ENCODE measurements at regions not wholly inside any gene's neighbourhood (a gene's known extent, or its start where the extent isn't known, plus 50 kb on each side); places are given as distances from the start of the nearest gene placed in this dataset.

DNA sequence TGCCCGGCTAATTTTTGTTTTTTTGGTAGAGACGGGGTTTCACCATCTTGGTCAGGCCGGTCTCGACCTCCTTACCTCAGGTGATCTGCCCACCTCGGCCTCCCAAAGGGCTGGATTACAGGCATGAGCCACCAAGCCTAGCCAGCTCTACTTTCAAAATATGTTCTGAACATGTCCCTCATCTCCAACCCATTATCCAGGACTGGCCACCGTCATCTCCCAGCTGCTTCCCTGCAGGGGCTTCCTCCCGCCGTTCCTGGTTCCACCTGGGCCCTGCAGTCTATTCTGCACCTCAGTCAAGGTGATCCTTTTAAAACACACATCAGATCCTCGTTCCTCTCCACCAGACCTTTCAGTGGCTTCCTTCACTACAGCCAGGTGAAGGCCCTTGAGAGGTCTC lies 80.9 kb upstream of the NKX1-1 start:
- no peak for TF ChIP-seq ZNF707 (CRISPR knock-in tag; conservative IDR thresholded peaks at IDR 0.05)
- TF ChIP-seq MAX (CRISPR knock-in tag; IDR thresholded peaks at IDR 0.05) = no peak
- TF ChIP-seq, protein P1, sequence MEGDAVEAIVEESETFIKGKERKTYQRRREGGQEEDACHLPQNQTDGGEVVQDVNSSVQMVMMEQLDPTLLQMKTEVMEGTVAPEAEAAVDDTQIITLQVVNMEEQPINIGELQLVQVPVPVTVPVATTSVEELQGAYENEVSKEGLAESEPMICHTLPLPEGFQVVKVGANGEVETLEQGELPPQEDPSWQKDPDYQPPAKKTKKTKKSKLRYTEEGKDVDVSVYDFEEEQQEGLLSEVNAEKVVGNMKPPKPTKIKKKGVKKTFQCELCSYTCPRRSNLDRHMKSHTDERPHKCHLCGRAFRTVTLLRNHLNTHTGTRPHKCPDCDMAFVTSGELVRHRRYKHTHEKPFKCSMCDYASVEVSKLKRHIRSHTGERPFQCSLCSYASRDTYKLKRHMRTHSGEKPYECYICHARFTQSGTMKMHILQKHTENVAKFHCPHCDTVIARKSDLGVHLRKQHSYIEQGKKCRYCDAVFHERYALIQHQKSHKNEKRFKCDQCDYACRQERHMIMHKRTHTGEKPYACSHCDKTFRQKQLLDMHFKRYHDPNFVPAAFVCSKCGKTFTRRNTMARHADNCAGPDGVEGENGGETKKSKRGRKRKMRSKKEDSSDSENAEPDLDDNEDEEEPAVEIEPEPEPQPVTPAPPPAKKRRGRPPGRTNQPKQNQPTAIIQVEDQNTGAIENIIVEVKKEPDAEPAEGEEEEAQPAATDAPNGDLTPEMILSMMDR (IDR thresholded peaks at IDR 0.05 in 2 of 3, conservative IDR thresholded peaks at IDR 0.05 in 1 of 3; ENCODE audit: insufficient read depth in 2 of 3, low read depth in 1 of 3, low read length in 3 of 3) = no peak
- TF ChIP-seq OTX1 (CRISPR knock-in tag; IDR thresholded peaks at IDR 0.05) = no peak
- TF ChIP-seq BHLHE40 (IDR thresholded peaks at IDR 0.05; ENCODE audit: low read length) = no peak
- no peak for TF ChIP-seq KAT2B (IDR thresholded peaks at IDR 0.05; ENCODE audit: low read depth, low read length)
- no peak for TF ChIP-seq ERF (CRISPR knock-in tag; IDR thresholded peaks at IDR 0.05)
- TF ChIP-seq SMARCB1 (IDR thresholded peaks at IDR 0.05; ENCODE audit: insufficient read length, low read depth) = no peak
- TF ChIP-seq GTF2E2 (tag; IDR thresholded peaks at IDR 0.05) = no peak
- TF ChIP-seq ILK (tag; IDR thresholded peaks at IDR 0.05; ENCODE audit: borderline replicate concordance, low read depth) = no peak

Measured in K562 (cell line).